Upper lobe of left lung (tissue), 6 donors: ENCODE measurements at regions not wholly inside any gene's neighbourhood (a gene's known extent, or its start where the extent isn't known, plus 50 kb on each side); places are given as distances from the start of the nearest gene placed in this dataset.
"Not testable (repeated sequence)": the region's sequence is repeated elsewhere in the genome, so short reads cannot be mapped to it uniquely, and the experiment has no call there.

Source experiments
- ATAC-seq, 2 donors: fragments of 200-7000 bp; cut with Tn5 transposase; one replicate each; pipeline ENCODE4 v1.9.1; 2022; ENCODE audit warnings: mild to moderate bottlenecking in 2 of 2, moderate library complexity in 2 of 2; ENCODE audit not compliant: low FRiP score in 2 of 2
- DNase-seq, 2 donors: peaks; one replicate each; pipeline ENCODE4 v3.0.0-alpha.2; 2019 to 2020
- H3K27ac ChIP-seq, 4 donors: fragments of 200-600 bp; sonication (generic); one replicate each; pipeline ENCODE4 v1.5.1; 2016 to 2019
- H3K27me3 ChIP-seq, 4 donors: fragments of 200-600 bp; sonication (generic); one replicate each; pipeline ENCODE4 v1.5.1; 2017 to 2019
- H3K36me3 ChIP-seq, 4 donors: fragments of 200-600 bp; sonication (generic); one replicate each; pipeline ENCODE4 v1.5.1; 2016 to 2019
- H3K4me1 ChIP-seq, 4 donors: fragments of 200-600 bp; sonication (generic); one replicate each; pipeline ENCODE4 v1.5.1; 2018 to 2019
- H3K4me3 ChIP-seq, 4 donors: fragments of 200-600 bp; sonication (generic); one replicate each; pipeline ENCODE4 v1.5.1; 2017 to 2019; ENCODE audit warnings: mild to moderate bottlenecking in 2 of 4, moderate library complexity in 1 of 4
- H3K9me3 ChIP-seq, 4 donors: fragments of 200-600 bp; sonication (generic); one replicate each; pipeline ENCODE4 v1.5.1; 2018 to 2019
- CTCF ChIP-seq, 6 experiments: fragments of 450-650 bp in 4 of 6; fragments of 200-600 bp in 2 of 6; sonication (generic) in 2 of 6; IDR thresholded peaks; one replicate each; pipeline ENCODE4 v1.5.1; 2016 to 2019; ENCODE audit warnings: antibody characterized with exemption in 6 of 6
- EP300 ChIP-seq, 4 donors: sonication (generic); formaldehyde crosslinking; IDR thresholded peaks; one replicate each; pipeline ENCODE4 v1.5.1; 2017; ENCODE audit warnings: antibody characterized with exemption in 4 of 4, control low read depth in 2 of 4
- POLR2A ChIP-seq, 4 donors: fragments of 450-650 bp; IDR thresholded peaks; one replicate each; pipeline ENCODE4 v1.5.1; 2016 to 2017; ENCODE audit warnings: antibody characterized with exemption in 4 of 4, mild to moderate bottlenecking in 2 of 4
- POLR2AphosphoS5 ChIP-seq, 2 donors: sonication (generic); formaldehyde crosslinking; IDR thresholded peaks; one replicate each; pipeline ENCODE4 v1.5.1; 2017; ENCODE audit warnings: antibody characterized with exemption in 2 of 2
- WGBS, 2 donors: methylation state at CpG; one replicate each; pipeline ENCODE4 v1.1.5; 2017 to 2018; 5-methylcytosine and 5-hydroxymethylcytosine counted together
- donor health status: DM: no; HTN: no; CAD: no; lungs with moderate emphysema.
- donor health status: DM: no; HTN: yes; CAD: no; lungs with severe emphysema.

GRCh38 chr3:20990896-20991295 is 760.1 kb downstream of the ZNF385D start:
- H3K27ac ChIP-seq = no peak overlapping the region
- WGBS, 2 donors = 27 to 63% methylated on average over 1 of the region's 1 CpG
- no peaks in the 10 kb centered on the region for H3K36me3 ChIP-seq

GRCh38 chr3:20989653-20990052 is 761.4 kb downstream of the ZNF385D start:
- not testable (repeated sequence) for H3K4me3 ChIP-seq, DNase-seq, H3K4me1 ChIP-seq, H3K36me3 ChIP-seq, H3K27me3 ChIP-seq, H3K9me3 ChIP-seq, ATAC-seq, H3K27ac ChIP-seq

More at GRCh38 chr3:20990896-20991295, 760.1 kb downstream of the ZNF385D start:
- DNase-seq (no peak), ATAC-seq (no peak)
- Histone ChIP-seq H3K27me3 (no peaks in the 10 kb centered on the region), H3K4me3 (no peak overlapping the region), H3K4me1 (no peaks in the 10 kb centered on the region), H3K9me3 (no peaks in the 10 kb centered on the region)
- TF ChIP-seq POLR2AphosphoS5 (IDR thresholded peaks at IDR 0.05) (no peak), EP300 (IDR thresholded peaks at IDR 0.05) (no peak), CTCF (IDR thresholded peaks at IDR 0.05) (no peak), POLR2A (IDR thresholded peaks at IDR 0.05) (no peak)

- no peak overlapping the region for H3K27ac ChIP-seq
- no peak for ATAC-seq
- no peak for DNase-seq
- H3K36me3 ChIP-seq = no peaks in the 10 kb centered on the region
- no peak overlapping the region for H3K4me3 ChIP-seq
- no peak for TF ChIP-seq CTCF (IDR thresholded peaks at IDR 0.05)
- no peak for TF ChIP-seq EP300 (IDR thresholded peaks at IDR 0.05)
- TF ChIP-seq POLR2AphosphoS5 (IDR thresholded peaks at IDR 0.05) = no peak
- TF ChIP-seq POLR2A (IDR thresholded peaks at IDR 0.05) = no peak
- 44 to 45% methylated on average over 2 of the region's 2 CpGs for WGBS, 2 donors
- no peaks in the 10 kb centered on the region for H3K9me3 ChIP-seq
- no peaks in the 10 kb centered on the region for H3K27me3 ChIP-seq
- H3K4me1 ChIP-seq = no peaks in the 10 kb centered on the region
Measured at GRCh38 chr3:20984594-20985205, 766.3 kb downstream of the ZNF385D start.

GRCh38 chr3:20975188-20975651 is 775.8 kb downstream of the ZNF385D start:
- peak; percentile 23 to 61 for ATAC-seq
- Histone ChIP-seq H3K36me3 (no peaks in the 10 kb centered on the region), H3K4me1 (no peaks in the 10 kb centered on the region), H3K9me3 (no peaks in the 10 kb centered on the region), H3K27ac (no peak overlapping the region), H3K4me3 (no peak overlapping the region), H3K27me3 (no peaks in the 10 kb centered on the region)
- no peak for TF ChIP-seq CTCF (IDR thresholded peaks at IDR 0.05)
- TF ChIP-seq POLR2A (IDR thresholded peaks at IDR 0.05) = no peak
- DNase-seq = no peak
- 65 to 81% methylated on average over 4 to 5 of the region's 5 CpGs for WGBS, 2 donors

GRCh38 chr3:20974396-20974795 is 776.6 kb downstream of the ZNF385D start:
- H3K27me3 ChIP-seq = no peaks in the 10 kb centered on the region
- ATAC-seq = no peak
- no peak overlapping the region for H3K4me3 ChIP-seq
- WGBS, 2 donors = 40 to 74% methylated on average over 1 to 3 of the region's 3 CpGs
- no peak for TF ChIP-seq POLR2AphosphoS5 (IDR thresholded peaks at IDR 0.05)
- TF ChIP-seq CTCF (IDR thresholded peaks at IDR 0.05) = no peak
- TF ChIP-seq POLR2A (IDR thresholded peaks at IDR 0.05) = no peak
- no peaks in the 10 kb centered on the region for H3K4me1 ChIP-seq
- DNase-seq = no peak
- H3K27ac ChIP-seq = no peak overlapping the region
- H3K9me3 ChIP-seq = no peaks in the 10 kb centered on the region
- H3K36me3 ChIP-seq = no peaks in the 10 kb centered on the region

- WGBS, 2 donors = 82 to 87% methylated on average over 7 of the region's 7 CpGs
- not testable (repeated sequence) for H3K27ac ChIP-seq, H3K4me3 ChIP-seq, H3K9me3 ChIP-seq, ATAC-seq, DNase-seq, H3K27me3 ChIP-seq, H3K36me3 ChIP-seq, H3K4me1 ChIP-seq
Measured at GRCh38 chr3:20970807-20971206, 780.2 kb downstream of the ZNF385D start.

- DNase-seq, H3K4me3 ChIP-seq, H3K36me3 ChIP-seq, H3K27me3 ChIP-seq, H3K27ac ChIP-seq, H3K4me1 ChIP-seq, ATAC-seq, H3K9me3 ChIP-seq: not testable (repeated sequence)
- 89 to 99% methylated on average over 2 to 3 of the region's 3 CpGs for WGBS, 2 donors
Measured at GRCh38 chr3:20967485-20967884, 781.5 kb upstream of the SGO1 start.
